Upper lobe of left lung (tissue), 6 donors: ENCODE measurements at regions not wholly inside any gene's neighbourhood (a gene's known extent, or its start where the extent isn't known, plus 50 kb on each side); places are given as distances from the start of the nearest gene placed in this dataset.

Experiments
- ATAC-seq, 2 donors: fragments of 200-7000 bp; cut with Tn5 transposase; one replicate each; pipeline ENCODE4 v1.9.1; 2022; ENCODE audit warnings: mild to moderate bottlenecking in 2 of 2, moderate library complexity in 2 of 2; ENCODE audit not compliant: low FRiP score in 2 of 2
- DNase-seq, 2 donors: peaks; one replicate each; pipeline ENCODE4 v3.0.0-alpha.2; 2019 to 2020
- H3K27ac ChIP-seq, 4 donors: fragments of 200-600 bp; sonication (generic); one replicate each; pipeline ENCODE4 v1.5.1; 2016 to 2019
- H3K27me3 ChIP-seq, 4 donors: fragments of 200-600 bp; sonication (generic); one replicate each; pipeline ENCODE4 v1.5.1; 2017 to 2019
- H3K36me3 ChIP-seq, 4 donors: fragments of 200-600 bp; sonication (generic); one replicate each; pipeline ENCODE4 v1.5.1; 2016 to 2019
- H3K4me1 ChIP-seq, 4 donors: fragments of 200-600 bp; sonication (generic); one replicate each; pipeline ENCODE4 v1.5.1; 2018 to 2019
- H3K4me3 ChIP-seq, 4 donors: fragments of 200-600 bp; sonication (generic); one replicate each; pipeline ENCODE4 v1.5.1; 2017 to 2019; ENCODE audit warnings: mild to moderate bottlenecking in 2 of 4, moderate library complexity in 1 of 4
- H3K9me3 ChIP-seq, 4 donors: fragments of 200-600 bp; sonication (generic); one replicate each; pipeline ENCODE4 v1.5.1; 2018 to 2019
- EP300 ChIP-seq, 4 donors: sonication (generic); formaldehyde crosslinking; IDR thresholded peaks; one replicate each; pipeline ENCODE4 v1.5.1; 2017; ENCODE audit warnings: antibody characterized with exemption in 4 of 4, control low read depth in 2 of 4
- POLR2A ChIP-seq, 4 donors: fragments of 450-650 bp; IDR thresholded peaks; one replicate each; pipeline ENCODE4 v1.5.1; 2016 to 2017; ENCODE audit warnings: antibody characterized with exemption in 4 of 4, mild to moderate bottlenecking in 2 of 4
- POLR2AphosphoS5 ChIP-seq, 2 donors: sonication (generic); formaldehyde crosslinking; IDR thresholded peaks; one replicate each; pipeline ENCODE4 v1.5.1; 2017; ENCODE audit warnings: antibody characterized with exemption in 2 of 2
- WGBS, 2 donors: methylation state at CpG; one replicate each; pipeline ENCODE4 v1.1.5; 2017 to 2018; 5-methylcytosine and 5-hydroxymethylcytosine counted together
- TF ChIP-seq, protein P1 (sequence below), 6 experiments: fragments of 450-650 bp in 4 of 6; fragments of 200-600 bp in 2 of 6; sonication (generic) in 2 of 6; IDR thresholded peaks; one replicate each; pipeline ENCODE4 v1.5.1; 2016 to 2019; ENCODE audit warnings: antibody characterized with exemption in 6 of 6
- donor health status: DM: no; HTN: no; CAD: no; lungs with moderate emphysema.
- donor health status: DM: no; HTN: yes; CAD: no; lungs with severe emphysema.

DNA sequence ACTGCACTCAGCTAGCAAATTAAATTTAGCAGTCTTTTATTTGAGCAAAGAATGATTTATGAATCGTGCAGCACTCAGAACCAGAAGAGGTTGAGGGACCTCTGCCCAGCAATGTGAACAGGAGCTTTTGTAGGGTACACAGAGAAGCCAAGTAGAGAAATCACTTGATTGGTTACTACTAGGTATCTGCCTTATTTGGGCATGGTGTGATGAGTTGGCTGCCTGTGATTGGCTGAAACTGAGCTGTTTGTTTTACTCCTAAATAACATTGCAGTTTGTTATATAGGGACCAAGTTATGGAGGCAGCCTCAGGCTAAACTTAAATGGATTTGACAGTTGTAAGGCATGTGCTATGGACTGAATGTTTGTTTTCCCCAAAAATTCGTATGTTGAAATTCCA, 122.5 kb downstream of the RDH14 start:
- DNase-seq (no peak), ATAC-seq (no peak)
- Histone ChIP-seq H3K27ac (no peak overlapping the region), H3K36me3 (no peaks in the 10 kb centered on the region), H3K4me3 (no peak overlapping the region), H3K9me3 (no peaks in the 10 kb centered on the region), H3K27me3 (no peaks in the 10 kb centered on the region), H3K4me1 (peaks cover 0 to 8% (median 5%) of the 10 kb centered on the region in 4 donors)
- WGBS, 2 donors = 82 to 91% methylated on average over 2 of the region's 2 CpGs
- TF ChIP-seq POLR2AphosphoS5 (IDR thresholded peaks at IDR 0.05) (no peak), POLR2A (IDR thresholded peaks at IDR 0.05) (no peak), EP300 (IDR thresholded peaks at IDR 0.05) (no peak)
- TF ChIP-seq, protein P1, sequence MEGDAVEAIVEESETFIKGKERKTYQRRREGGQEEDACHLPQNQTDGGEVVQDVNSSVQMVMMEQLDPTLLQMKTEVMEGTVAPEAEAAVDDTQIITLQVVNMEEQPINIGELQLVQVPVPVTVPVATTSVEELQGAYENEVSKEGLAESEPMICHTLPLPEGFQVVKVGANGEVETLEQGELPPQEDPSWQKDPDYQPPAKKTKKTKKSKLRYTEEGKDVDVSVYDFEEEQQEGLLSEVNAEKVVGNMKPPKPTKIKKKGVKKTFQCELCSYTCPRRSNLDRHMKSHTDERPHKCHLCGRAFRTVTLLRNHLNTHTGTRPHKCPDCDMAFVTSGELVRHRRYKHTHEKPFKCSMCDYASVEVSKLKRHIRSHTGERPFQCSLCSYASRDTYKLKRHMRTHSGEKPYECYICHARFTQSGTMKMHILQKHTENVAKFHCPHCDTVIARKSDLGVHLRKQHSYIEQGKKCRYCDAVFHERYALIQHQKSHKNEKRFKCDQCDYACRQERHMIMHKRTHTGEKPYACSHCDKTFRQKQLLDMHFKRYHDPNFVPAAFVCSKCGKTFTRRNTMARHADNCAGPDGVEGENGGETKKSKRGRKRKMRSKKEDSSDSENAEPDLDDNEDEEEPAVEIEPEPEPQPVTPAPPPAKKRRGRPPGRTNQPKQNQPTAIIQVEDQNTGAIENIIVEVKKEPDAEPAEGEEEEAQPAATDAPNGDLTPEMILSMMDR (IDR thresholded peaks at IDR 0.05) = no peak

DNA sequence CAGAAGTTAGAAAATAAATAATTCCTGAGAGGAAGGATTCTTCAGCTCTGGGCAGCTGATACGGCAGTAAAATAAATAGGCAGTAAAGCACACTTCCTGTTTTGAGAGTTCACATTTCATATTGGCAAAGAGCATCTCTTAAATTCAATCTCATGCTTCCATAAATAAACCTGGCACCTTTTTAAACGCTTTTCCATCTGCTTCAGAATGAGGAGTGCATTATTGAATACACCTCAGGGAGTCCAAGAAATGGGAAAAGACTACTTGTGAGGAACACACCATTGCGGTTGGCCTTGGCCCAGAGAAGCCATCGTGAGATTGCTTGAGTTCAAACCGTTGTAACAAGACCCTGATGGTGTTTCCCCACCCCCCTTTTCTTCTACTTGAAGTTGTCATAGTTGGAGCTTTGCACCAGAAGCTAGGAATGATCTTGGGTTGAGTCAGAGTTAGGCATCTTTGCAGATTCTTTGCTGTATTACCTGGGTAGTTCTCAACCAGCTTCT, 123.9 kb downstream of the RDH14 start:
- no peak for ATAC-seq
- 23 to 33% methylated on average over 5 of the region's 5 CpGs for WGBS, 2 donors
- Histone ChIP-seq H3K27ac (no peak overlapping the region), H3K36me3 (no peaks in the 10 kb centered on the region), H3K9me3 (no peaks in the 10 kb centered on the region), H3K4me3 (no peak overlapping the region), H3K27me3 (no peaks in the 10 kb centered on the region), H3K4me1 (peaks cover 0 to 11% (median 5%) of the 10 kb centered on the region in 4 donors)
- no peak for DNase-seq
- TF ChIP-seq EP300 (IDR thresholded peaks at IDR 0.05) (no peak), POLR2A (IDR thresholded peaks at IDR 0.05) (no peak), POLR2AphosphoS5 (IDR thresholded peaks at IDR 0.05) (no peak)
- TF ChIP-seq, protein P1 (IDR thresholded peaks at IDR 0.05) = no peak

DNA sequence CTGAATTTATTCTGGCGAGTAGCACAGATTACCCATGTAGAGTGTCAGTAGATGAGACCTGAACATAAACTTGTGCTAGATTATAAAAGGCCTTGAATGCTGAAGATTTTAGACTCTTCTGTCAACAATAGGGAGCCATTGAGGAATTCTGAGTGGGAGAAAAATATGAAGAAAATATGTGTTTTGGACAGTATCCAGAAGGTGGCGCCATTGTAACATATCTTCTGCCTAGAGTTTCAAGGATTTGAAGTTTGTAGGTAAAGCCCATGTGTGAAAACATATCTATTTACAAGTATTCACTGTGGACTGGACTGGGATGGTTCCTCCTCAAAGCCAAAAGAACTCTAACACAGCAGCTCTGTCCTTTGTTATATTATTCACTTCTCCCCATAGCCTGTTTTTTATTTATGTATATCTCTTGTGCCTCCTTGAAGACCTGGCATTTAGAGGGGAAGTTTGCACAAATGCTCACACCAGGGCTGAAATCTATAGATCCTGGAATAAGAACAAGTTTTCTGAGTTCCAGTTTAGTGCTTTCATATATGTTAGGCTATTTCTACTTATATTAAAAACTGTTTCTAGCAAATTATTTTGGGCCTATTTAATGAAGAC, 124.9 kb downstream of the RDH14 start:
- no peaks in the 10 kb centered on the region for H3K27me3 ChIP-seq
- no peak overlapping the region for H3K27ac ChIP-seq
- DNase-seq = no peak
- no peaks in the 10 kb centered on the region for H3K36me3 ChIP-seq
- H3K4me3 ChIP-seq = no peak overlapping the region
- WGBS, 2 donors = 44 to 47% methylated on average over 2 of the region's 2 CpGs
- H3K4me1 ChIP-seq = peaks cover 0 to 11% (median 5%) of the 10 kb centered on the region in 4 donors
- ATAC-seq = peak; percentile 11 to 49
- no peaks in the 10 kb centered on the region for H3K9me3 ChIP-seq
- TF ChIP-seq, protein P1 (IDR thresholded peaks at IDR 0.05) = peak; percentile 9 to 57 (median 30)
- no peak for TF ChIP-seq POLR2A (IDR thresholded peaks at IDR 0.05)
- TF ChIP-seq EP300 (IDR thresholded peaks at IDR 0.05) = no peak
- TF ChIP-seq POLR2AphosphoS5 (IDR thresholded peaks at IDR 0.05) = no peak

DNA sequence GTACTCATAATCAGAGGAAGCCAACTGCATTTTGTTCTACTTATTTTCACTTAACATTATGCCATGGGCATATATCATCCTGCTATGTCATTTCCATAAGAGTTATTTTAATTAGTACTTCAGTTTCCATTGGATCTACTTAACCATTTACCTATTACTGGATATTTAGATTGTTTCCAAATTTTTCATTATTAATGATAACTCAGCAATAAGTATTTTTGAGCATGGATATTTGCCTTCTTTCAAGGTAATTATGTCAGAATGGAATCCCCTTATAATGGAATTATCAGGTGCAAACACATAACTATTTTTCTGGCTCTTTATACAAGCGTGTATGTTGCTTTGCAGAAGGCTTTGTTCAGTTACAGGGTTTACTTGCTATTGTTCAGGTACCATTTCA, 126.6 kb downstream of the RDH14 start:
- DNase-seq (no peak), ATAC-seq (no peak)
- H3K4me3 ChIP-seq = no peak overlapping the region
- no peak overlapping the region for H3K27ac ChIP-seq
- no peaks in the 10 kb centered on the region for H3K36me3 ChIP-seq
- H3K9me3 ChIP-seq = no peaks in the 10 kb centered on the region
- H3K27me3 ChIP-seq = no peaks in the 10 kb centered on the region
- peaks cover 0 to 11% (median 5%) of the 10 kb centered on the region in 4 donors for H3K4me1 ChIP-seq
- TF ChIP-seq POLR2AphosphoS5 (IDR thresholded peaks at IDR 0.05) (no peak), POLR2A (IDR thresholded peaks at IDR 0.05) (no peak), EP300 (IDR thresholded peaks at IDR 0.05) (no peak)
- TF ChIP-seq, protein P1 (IDR thresholded peaks at IDR 0.05) = no peak
- 88 to 94% methylated on average over 1 of the region's 1 CpG for WGBS, 2 donors

DNA sequence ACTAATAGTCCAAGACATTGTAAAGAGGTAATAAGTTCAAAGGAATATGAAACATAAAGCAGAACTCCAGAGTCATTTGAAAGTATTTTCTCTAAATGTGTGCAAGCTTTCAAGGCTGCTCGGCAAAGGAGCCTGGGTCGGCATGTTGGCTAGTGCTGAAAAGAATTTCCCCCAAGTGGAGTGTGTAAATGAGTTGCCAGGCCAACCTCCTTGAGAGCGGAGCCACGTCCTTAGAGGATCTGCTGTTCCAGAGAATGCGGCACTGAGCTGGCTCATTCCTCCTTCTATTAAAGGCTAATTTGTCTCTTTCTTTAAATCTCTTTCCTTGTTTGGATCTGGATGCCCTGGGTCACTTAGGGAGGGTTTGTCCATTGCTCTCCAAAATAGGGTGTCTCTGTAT, 127.5 kb downstream of the RDH14 start:
- DNase-seq (peak in 1 of 2 donors; percentile 27), ATAC-seq (peak in 1 of 2 donors; percentile 37)
- H3K9me3 ChIP-seq = no peaks in the 10 kb centered on the region
- peaks cover 0 to 11% (median 5%) of the 10 kb centered on the region in 4 donors for H3K4me1 ChIP-seq
- no peaks in the 10 kb centered on the region for H3K36me3 ChIP-seq
- 34 to 50% methylated on average over 5 of the region's 5 CpGs for WGBS, 2 donors
- H3K4me3 ChIP-seq = no peak overlapping the region
- TF ChIP-seq POLR2A (IDR thresholded peaks at IDR 0.05) (no peak), EP300 (IDR thresholded peaks at IDR 0.05) (no peak), POLR2AphosphoS5 (IDR thresholded peaks at IDR 0.05) (no peak)
- TF ChIP-seq, protein P1 (IDR thresholded peaks at IDR 0.05) = no peak
- H3K27ac ChIP-seq = no peak overlapping the region
- H3K27me3 ChIP-seq = no peaks in the 10 kb centered on the region
